SK-N-MC (cell line): ENCODE measurements at regions not wholly inside any gene's neighbourhood (a gene's known extent, or its start where the extent isn't known, plus 50 kb on each side); places are given as distances from the start of the nearest gene placed in this dataset.

ENCODE experiments used
- EZH2 ChIP-seq: fragments of 200-600 bp; sonication (generic); IDR thresholded peaks from one replicate; pipeline ENCODE4 v1.6.1; 2017; ENCODE audit warnings: antibody characterized with exemption
- POLR2AphosphoS5 ChIP-seq: IDR thresholded peaks from 2 replicates; pipeline ENCODE4 v1.6.1; 2012; ENCODE audit warnings: mild to moderate bottlenecking, low read depth, low read length, borderline replicate concordance

DNA sequence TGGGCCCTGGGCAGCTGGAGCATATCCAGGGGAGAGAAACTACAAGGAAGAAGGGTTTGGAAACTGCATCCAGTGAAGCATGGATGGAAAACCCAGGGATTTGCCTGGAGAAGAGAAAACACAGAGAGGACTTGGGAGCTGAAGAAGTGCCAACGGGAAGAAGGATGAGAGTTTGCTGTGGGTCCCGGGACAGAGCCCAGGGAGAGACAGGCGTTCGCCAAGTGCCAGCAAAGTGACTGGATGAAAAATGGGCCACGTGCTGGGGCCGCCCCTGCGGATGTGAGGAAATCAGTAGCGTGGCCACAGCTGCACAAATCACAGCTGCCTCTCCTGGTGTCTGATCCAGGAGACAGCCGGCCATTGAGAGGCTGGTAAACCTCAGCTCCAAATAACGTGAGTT, 70.4 kb downstream of the HES1 start:
- no peak for TF ChIP-seq EZH2
- TF ChIP-seq POLR2AphosphoS5, result no peak
